ENCODE measurements at regions not wholly inside any gene's neighbourhood (a gene's known extent, or its start where the extent isn't known, plus 50 kb on each side); places are given as distances from the start of the nearest gene placed in this dataset.

GRCh38 chr12:105766029-105766428, 372.7 kb downstream of the NUAK1 start:
- TF ChIP-seq CEBPB (IDR thresholded peaks at IDR 0.05) = no peak
- no peak for TF ChIP-seq EGR1 (IDR thresholded peaks at IDR 0.05)
- TF ChIP-seq TAF1 (IDR thresholded peaks at IDR 0.05; ENCODE audit: low read depth) = no peak
- no peak for TF ChIP-seq EP300 (IDR thresholded peaks at IDR 0.05; ENCODE audit: borderline replicate concordance)
- no peak for TF ChIP-seq REST (IDR thresholded peaks at IDR 0.05; ENCODE audit: low read depth)
- no peak for TF ChIP-seq TCF12 (IDR thresholded peaks at IDR 0.05; ENCODE audit: low read depth)
- TF ChIP-seq NFIC (IDR thresholded peaks at IDR 0.05) = no peak
- TF ChIP-seq USF1 (IDR thresholded peaks at IDR 0.05) = no peak
- no peak for TF ChIP-seq MAX (IDR thresholded peaks at IDR 0.05)
- no peak for TF ChIP-seq RAD21 (IDR thresholded peaks at IDR 0.05; ENCODE audit: low read depth)

GRCh38 chr12:105769486-105769885, 369.3 kb downstream of the NUAK1 start:
- TF ChIP-seq EP300 (IDR thresholded peaks at IDR 0.05; ENCODE audit: borderline replicate concordance) (no peak), MAX (IDR thresholded peaks at IDR 0.05) (no peak), CEBPB (IDR thresholded peaks at IDR 0.05) (no peak), TAF1 (IDR thresholded peaks at IDR 0.05; ENCODE audit: low read depth) (no peak), USF1 (IDR thresholded peaks at IDR 0.05) (no peak), RAD21 (IDR thresholded peaks at IDR 0.05; ENCODE audit: low read depth) (no peak), TCF12 (IDR thresholded peaks at IDR 0.05; ENCODE audit: low read depth) (no peak), FOXM1 (IDR thresholded peaks at IDR 0.05; ENCODE audit: borderline replicate concordance, low read depth) (no peak), REST (IDR thresholded peaks at IDR 0.05; ENCODE audit: low read depth) (no peak), NFIC (IDR thresholded peaks at IDR 0.05) (no peak), CREB1 (IDR thresholded peaks at IDR 0.05; ENCODE audit: low read depth) (no peak), YY1 (IDR thresholded peaks at IDR 0.05; ENCODE audit: low read depth) (no peak), TEAD4 (IDR thresholded peaks at IDR 0.05) (no peak), ZBTB7A (IDR thresholded peaks at IDR 0.05; ENCODE audit: low read depth) (no peak), EGR1 (IDR thresholded peaks at IDR 0.05) (no peak)

- TF ChIP-seq TAF1 (IDR thresholded peaks at IDR 0.05; ENCODE audit: low read depth) = no peak
- no peak for TF ChIP-seq MAX (IDR thresholded peaks at IDR 0.05)
- TF ChIP-seq FOXM1 (IDR thresholded peaks at IDR 0.05; ENCODE audit: borderline replicate concordance, low read depth) = no peak
- no peak for TF ChIP-seq EGR1 (IDR thresholded peaks at IDR 0.05)
- no peak for TF ChIP-seq YY1 (IDR thresholded peaks at IDR 0.05; ENCODE audit: low read depth)
- no peak for TF ChIP-seq RAD21 (IDR thresholded peaks at IDR 0.05; ENCODE audit: low read depth)
- TF ChIP-seq REST (IDR thresholded peaks at IDR 0.05; ENCODE audit: low read depth) = no peak
- no peak for TF ChIP-seq CEBPB (IDR thresholded peaks at IDR 0.05)
- no peak for TF ChIP-seq NFIC (IDR thresholded peaks at IDR 0.05)
- no peak for TF ChIP-seq USF1 (IDR thresholded peaks at IDR 0.05)
- no peak for TF ChIP-seq CREB1 (IDR thresholded peaks at IDR 0.05; ENCODE audit: low read depth)
- TF ChIP-seq TCF12 (IDR thresholded peaks at IDR 0.05; ENCODE audit: low read depth) = no peak
- no peak for TF ChIP-seq EP300 (IDR thresholded peaks at IDR 0.05; ENCODE audit: borderline replicate concordance)
- TF ChIP-seq TEAD4 (IDR thresholded peaks at IDR 0.05) = no peak
- no peak for TF ChIP-seq ZBTB7A (IDR thresholded peaks at IDR 0.05; ENCODE audit: low read depth)
Measured at GRCh38 chr12:105773471-105773870, 365.3 kb downstream of the NUAK1 start.

GRCh38 chr12:105774037-105774436, 364.7 kb downstream of the NUAK1 start:
- no peak for TF ChIP-seq CEBPB (IDR thresholded peaks at IDR 0.05)
- no peak for TF ChIP-seq ZBTB7A (IDR thresholded peaks at IDR 0.05; ENCODE audit: low read depth)
- TF ChIP-seq USF1 (IDR thresholded peaks at IDR 0.05) = no peak
- TF ChIP-seq YY1 (IDR thresholded peaks at IDR 0.05; ENCODE audit: low read depth) = no peak
- TF ChIP-seq NFIC (IDR thresholded peaks at IDR 0.05) = no peak
- no peak for TF ChIP-seq TCF12 (IDR thresholded peaks at IDR 0.05; ENCODE audit: low read depth)
- TF ChIP-seq RAD21 (IDR thresholded peaks at IDR 0.05; ENCODE audit: low read depth) = no peak
- TF ChIP-seq REST (IDR thresholded peaks at IDR 0.05; ENCODE audit: low read depth) = no peak
- TF ChIP-seq MAX (IDR thresholded peaks at IDR 0.05) = no peak
- no peak for TF ChIP-seq EGR1 (IDR thresholded peaks at IDR 0.05)
- no peak for TF ChIP-seq TEAD4 (IDR thresholded peaks at IDR 0.05)
